Skeletal muscle satellite cell (primary cell): ENCODE measurements at regions not wholly inside any gene's neighbourhood (a gene's known extent, or its start where the extent isn't known, plus 50 kb on each side); places are given as distances from the start of the nearest gene placed in this dataset.
"Not testable (repeated sequence)": the region's sequence is repeated elsewhere in the genome, so short reads cannot be mapped to it uniquely, and the experiment has no call there.

Experiments used
- H3K27me3 ChIP-seq: 2 replicates; pipeline ENCODE4 v1.7.0; 2013; ENCODE audit warnings: low read length; ENCODE audit not compliant: control insufficient read depth, insufficient read depth
- H3K36me3 ChIP-seq: 2 replicates; pipeline ENCODE4 v1.7.0; 2013; ENCODE audit warnings: mild to moderate bottlenecking, control low read depth, low read length; ENCODE audit not compliant: insufficient read depth
- H3K4me1 ChIP-seq: 2 replicates; pipeline ENCODE4 v1.7.0; 2013; ENCODE audit warnings: low read length; ENCODE audit not compliant: control insufficient read depth, insufficient read depth
- H3K4me2 ChIP-seq: 2 replicates; pipeline ENCODE4 v1.7.0; 2013; ENCODE audit warnings: mild to moderate bottlenecking, low read length
- H3K4me3 ChIP-seq: 2 replicates; pipeline ENCODE4 v1.7.0; 2013; ENCODE audit warnings: low read length
- H3K9ac ChIP-seq: 2 replicates; pipeline ENCODE4 v1.7.0; 2013; ENCODE audit warnings: mild to moderate bottlenecking, low read depth, low read length, moderate library complexity
- H3K9me3 ChIP-seq: replicated peaks from 2 replicates; pipeline ENCODE4 v1.7.0; 2013; ENCODE audit warnings: mild to moderate bottlenecking, control low read depth, low read length

- Histone ChIP-seq H3K4me2 (no peak overlapping the region), H3K36me3 (no peaks in the 10 kb centered on the region), H3K4me1 (peaks cover 22% of the 10 kb centered on the region), H3K9me3 (no peaks in the 10 kb centered on the region), H3K9ac (no peak overlapping the region), H3K4me3 (no peak overlapping the region), H3K27me3 (no peaks in the 10 kb centered on the region)
Measured at GRCh38 chr5:33115467-33115866, 325.3 kb upstream of the TARS1 start.

- Histone ChIP-seq H3K36me3 (no peaks in the 10 kb centered on the region), H3K9ac (no peak overlapping the region), H3K4me3 (no peak overlapping the region), H3K9me3 (no peaks in the 10 kb centered on the region), H3K4me2 (no peak overlapping the region), H3K27me3 (no peaks in the 10 kb centered on the region), H3K4me1 (peaks cover 37% of the 10 kb centered on the region)
Measured at GRCh38 chr5:33118761-33119415, 321.9 kb upstream of the TARS1 start.

GRCh38 chr5:33120671-33121070 is 320.1 kb upstream of the TARS1 start:
- peak overlapping the region; percentile 36 for H3K4me2 ChIP-seq
- peaks cover 37% of the 10 kb centered on the region for H3K4me1 ChIP-seq
- no peak overlapping the region for H3K4me3 ChIP-seq
- H3K36me3 ChIP-seq = no peaks in the 10 kb centered on the region
- H3K27me3 ChIP-seq = no peaks in the 10 kb centered on the region
- H3K9me3 ChIP-seq = no peaks in the 10 kb centered on the region
- H3K9ac ChIP-seq = peak overlapping the region; percentile 39

- H3K27me3 ChIP-seq = no peaks in the 10 kb centered on the region
- no peak overlapping the region for H3K4me3 ChIP-seq
- no peaks in the 10 kb centered on the region for H3K9me3 ChIP-seq
- no peak overlapping the region for H3K4me2 ChIP-seq
- H3K9ac ChIP-seq = no peak overlapping the region
- H3K4me1 ChIP-seq = no peaks in the 10 kb centered on the region
- H3K36me3 ChIP-seq = no peaks in the 10 kb centered on the region
Measured at GRCh38 chr5:33129309-33129708, 311.5 kb upstream of the TARS1 start.

- Histone ChIP-seq H3K36me3 (no peaks in the 10 kb centered on the region), H3K9ac (no peak overlapping the region), H3K4me1 (no peaks in the 10 kb centered on the region), H3K27me3 (no peaks in the 10 kb centered on the region), H3K4me3 (no peak overlapping the region), H3K4me2 (no peak overlapping the region), H3K9me3 (no peaks in the 10 kb centered on the region)
Measured at GRCh38 chr5:33136785-33137184, 304.0 kb upstream of the TARS1 start.

- H3K4me1 ChIP-seq, H3K4me2 ChIP-seq: not testable (repeated sequence)
Measured at GRCh38 chr5:33138145-33138544, 302.6 kb upstream of the TARS1 start.

GRCh38 chr5:33143405-33144123 is 297.2 kb upstream of the TARS1 start:
- H3K27me3 ChIP-seq = no peaks in the 10 kb centered on the region

More at GRCh38 chr5:33138145-33138544, 302.6 kb upstream of the TARS1 start:
- not testable (repeated sequence) for H3K9me3 ChIP-seq, H3K36me3 ChIP-seq, H3K9ac ChIP-seq, H3K27me3 ChIP-seq, H3K4me3 ChIP-seq

GRCh38 chr5:33146881-33147280 is 293.9 kb upstream of the TARS1 start:
- Histone ChIP-seq H3K9ac (no peak overlapping the region), H3K36me3 (no peaks in the 10 kb centered on the region), H3K4me2 (peak overlapping the region; percentile 65), H3K4me3 (no peak overlapping the region), H3K9me3 (no peaks in the 10 kb centered on the region), H3K27me3 (no peaks in the 10 kb centered on the region), H3K4me1 (peaks cover 32% of the 10 kb centered on the region)

More at GRCh38 chr5:33143405-33144123, 297.2 kb upstream of the TARS1 start:
- Histone ChIP-seq H3K36me3 (no peaks in the 10 kb centered on the region), H3K4me1 (peaks cover 24% of the 10 kb centered on the region), H3K4me2 (no peak overlapping the region), H3K9me3 (no peaks in the 10 kb centered on the region), H3K9ac (no peak overlapping the region), H3K4me3 (no peak overlapping the region)

- Histone ChIP-seq H3K27me3 (no peaks in the 10 kb centered on the region), H3K36me3 (no peaks in the 10 kb centered on the region), H3K9ac (peak overlapping the region; percentile 62), H3K4me1 (peaks cover 32% of the 10 kb centered on the region), H3K4me3 (peak overlapping the region; percentile 15), H3K4me2 (peak overlapping the region; percentile 65), H3K9me3 (no peaks in the 10 kb centered on the region)
Measured at GRCh38 chr5:33148076-33148513, 292.7 kb upstream of the TARS1 start.

- Histone ChIP-seq H3K4me2 (no peak overlapping the region), H3K4me1 (peaks cover 9% of the 10 kb centered on the region), H3K9ac (no peak overlapping the region), H3K27me3 (no peaks in the 10 kb centered on the region), H3K9me3 (no peaks in the 10 kb centered on the region), H3K4me3 (no peak overlapping the region), H3K36me3 (no peaks in the 10 kb centered on the region)
Measured at GRCh38 chr5:33153372-33153771, 287.4 kb upstream of the TARS1 start.

- no peaks in the 10 kb centered on the region for H3K27me3 ChIP-seq
- H3K4me1 ChIP-seq = peaks cover 4% of the 10 kb centered on the region
- H3K9ac ChIP-seq = no peak overlapping the region
- H3K4me2 ChIP-seq = no peak overlapping the region
- H3K36me3 ChIP-seq = no peaks in the 10 kb centered on the region
- H3K9me3 ChIP-seq = no peaks in the 10 kb centered on the region
- no peak overlapping the region for H3K4me3 ChIP-seq
Measured at GRCh38 chr5:33153831-33154230, 286.9 kb upstream of the TARS1 start.

- no peak overlapping the region for H3K4me3 ChIP-seq
- no peaks in the 10 kb centered on the region for H3K36me3 ChIP-seq
- no peak overlapping the region for H3K4me2 ChIP-seq
- no peaks in the 10 kb centered on the region for H3K9me3 ChIP-seq
- no peak overlapping the region for H3K9ac ChIP-seq
- H3K4me1 ChIP-seq = no peaks in the 10 kb centered on the region
- no peaks in the 10 kb centered on the region for H3K27me3 ChIP-seq
Measured at GRCh38 chr5:33160871-33161270, 279.9 kb upstream of the TARS1 start.
